Activated naive CD4-positive, alpha-beta T cell (primary cell): ENCODE measurements at regions not wholly inside any gene's neighbourhood (a gene's known extent, or its start where the extent isn't known, plus 50 kb on each side); places are given as distances from the start of the nearest gene placed in this dataset.
"Not testable (repeated sequence)": the region's sequence is repeated elsewhere in the genome, so short reads cannot be mapped to it uniquely, and the experiment has no call there.

ENCODE experiments used
- DNase-seq, 4 experiments: peaks; one replicate each; lab custom pipeline; 2025; lab: John Stamatoyannopoulos, UW

GRCh38 chr14:71165121-71166031 is 258.1 kb downstream of the PCNX1 start:
- no peak for DNase-seq

- DNase-seq = no peak
These were observed 259.1 kb downstream of the PCNX1 start for GRCh38 chr14:71166180-71166837.

DNA sequence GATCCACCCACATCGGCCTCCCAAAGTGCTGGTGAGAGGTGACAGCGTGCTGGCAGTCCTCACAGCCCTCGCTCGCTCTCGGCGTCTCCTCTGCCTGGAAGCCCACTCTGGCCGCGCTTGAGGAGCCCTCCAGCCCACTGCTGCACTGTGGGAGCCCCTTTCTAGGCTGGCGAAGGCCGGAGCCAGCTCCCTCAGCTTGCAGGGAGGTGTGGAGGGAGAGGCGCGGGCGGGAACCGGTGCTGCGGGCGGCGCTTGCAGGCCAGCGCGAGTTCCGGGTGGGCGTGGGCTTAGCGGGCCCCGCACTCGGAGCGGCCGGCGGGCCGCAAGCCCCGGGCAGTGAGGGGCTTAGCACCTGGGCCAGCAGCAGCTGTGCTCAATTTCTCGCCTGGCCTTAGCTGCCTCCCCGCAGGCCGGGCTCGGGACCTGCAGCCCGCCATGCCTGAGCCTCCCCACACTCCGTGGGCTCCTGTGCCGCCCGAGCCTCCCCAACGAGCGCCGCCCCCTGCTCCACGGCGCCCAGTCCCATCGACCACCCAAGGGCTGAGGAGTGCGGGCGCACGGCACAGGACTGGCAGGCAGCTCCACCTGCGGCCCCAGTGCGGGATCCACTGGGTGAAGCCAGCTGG is 260.2 kb downstream of the PCNX1 start:
- DNase-seq = not testable (repeated sequence)

DNA sequence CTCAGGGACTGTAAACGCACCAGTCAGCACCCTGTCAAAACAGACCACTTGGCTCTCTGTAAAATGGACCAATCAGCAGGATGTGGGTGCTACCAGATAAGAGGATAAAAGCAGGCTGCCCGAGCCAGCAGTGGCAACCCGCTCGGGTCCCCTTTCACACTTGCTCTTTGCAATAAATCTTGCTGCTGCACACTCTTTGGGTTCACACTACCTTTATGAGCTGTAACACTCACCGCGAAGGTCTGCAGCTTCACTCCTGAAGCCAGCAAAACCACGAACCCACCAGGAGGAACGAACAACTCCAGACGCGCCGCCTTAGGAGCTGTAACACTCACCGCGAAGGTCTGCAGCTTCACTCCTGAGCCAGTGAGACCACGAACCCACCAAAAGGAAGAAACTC is 260.9 kb downstream of the PCNX1 start:
- not testable (repeated sequence) for DNase-seq

GRCh38 chr14:71168564-71169427 is 261.5 kb downstream of the PCNX1 start:
- DNase-seq = no peak

DNA sequence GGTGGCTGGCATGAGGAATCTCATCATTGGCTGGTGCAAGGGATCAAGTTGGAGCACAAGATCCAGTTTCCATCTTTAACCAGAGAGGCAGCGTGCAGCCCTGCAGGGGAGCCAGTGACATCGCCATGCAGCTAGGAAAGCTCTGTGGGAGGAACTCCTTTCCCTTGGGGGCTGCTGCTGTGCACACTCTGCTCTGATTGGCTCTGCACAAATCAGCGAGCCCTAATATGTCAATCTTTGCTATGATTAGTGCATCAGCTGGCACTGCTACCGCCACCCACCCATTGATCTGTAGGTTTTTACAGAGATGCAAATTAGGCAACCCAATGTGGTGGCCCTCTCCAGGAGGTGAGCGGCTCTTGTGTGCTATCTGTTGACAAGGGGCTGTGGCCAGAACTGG is 262.6 kb downstream of the PCNX1 start:
- DNase-seq = no peak

GRCh38 chr14:71175491-71175890 is 268.2 kb downstream of the PCNX1 start:
- no peak for DNase-seq

GRCh38 chr14:71179066-71179465 is 271.8 kb downstream of the PCNX1 start:
- no peak for DNase-seq

DNA sequence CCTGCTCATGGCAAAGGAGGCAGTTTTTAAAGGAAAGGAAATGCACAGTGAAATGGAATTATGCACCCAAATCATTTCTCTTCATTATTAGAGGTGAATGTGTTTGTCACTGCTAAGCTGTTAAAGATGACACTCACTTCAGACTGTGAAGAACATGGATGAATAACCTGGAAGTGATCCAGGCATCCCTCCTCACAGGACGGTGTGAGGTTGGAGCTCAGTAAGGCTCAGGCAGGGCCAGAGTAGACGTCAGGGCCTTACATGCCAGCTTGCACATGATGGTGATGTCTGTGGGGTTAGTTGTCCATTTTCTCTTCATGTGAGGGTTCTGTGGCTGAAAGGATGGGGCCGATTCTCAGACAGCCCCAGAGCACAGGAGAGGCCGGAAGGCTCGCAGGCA is 273.1 kb downstream of the PCNX1 start:
- no peak for DNase-seq

GRCh38 chr14:71181215-71182003 is 274.1 kb downstream of the PCNX1 start:
- DNase-seq = no peak

DNA sequence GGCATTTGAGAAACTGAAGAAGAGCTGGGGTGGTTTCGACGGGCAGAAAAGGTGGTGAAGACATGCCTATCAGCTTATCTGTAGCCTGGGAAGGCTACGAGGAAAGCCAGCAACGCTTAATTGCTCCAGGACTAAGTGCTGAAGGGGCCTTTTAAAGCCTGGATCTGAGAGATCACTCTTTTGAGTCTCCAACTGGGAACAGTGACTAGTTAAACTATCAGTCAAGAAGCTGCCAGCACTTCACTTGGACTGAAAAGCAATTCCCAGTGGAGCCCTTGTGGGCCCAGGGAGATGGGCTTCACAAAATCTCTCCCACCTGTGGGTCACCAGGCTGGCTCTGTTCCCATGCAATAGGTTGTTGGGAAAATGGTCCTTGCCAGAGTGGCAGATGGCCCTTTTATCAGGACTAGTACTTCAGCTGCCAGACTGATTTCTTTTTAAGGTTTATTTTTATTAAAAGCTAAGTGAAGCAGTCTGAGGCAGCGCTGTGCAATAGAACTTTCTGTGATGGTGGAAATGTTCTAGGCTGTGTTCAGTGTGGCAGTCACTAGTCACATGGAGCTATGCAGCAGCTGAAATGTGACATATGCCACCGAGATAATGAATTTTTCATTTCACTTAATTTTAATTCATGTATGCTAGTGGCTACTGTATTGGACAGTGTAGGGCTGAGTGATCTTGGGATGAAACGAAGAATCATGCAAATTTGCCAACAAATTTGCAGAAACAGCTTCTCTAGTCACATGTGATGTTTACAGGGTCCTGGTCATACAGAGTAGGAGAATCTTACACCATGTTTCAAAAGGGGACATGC is 276.8 kb downstream of the PCNX1 start:
- no peak for DNase-seq

- DNase-seq = no peak
These were observed 278.4 kb downstream of the PCNX1 start for GRCh38 chr14:71185637-71186036.

GRCh38 chr14:71187633-71188356 is 280.5 kb downstream of the PCNX1 start:
- DNase-seq = no peak

DNA sequence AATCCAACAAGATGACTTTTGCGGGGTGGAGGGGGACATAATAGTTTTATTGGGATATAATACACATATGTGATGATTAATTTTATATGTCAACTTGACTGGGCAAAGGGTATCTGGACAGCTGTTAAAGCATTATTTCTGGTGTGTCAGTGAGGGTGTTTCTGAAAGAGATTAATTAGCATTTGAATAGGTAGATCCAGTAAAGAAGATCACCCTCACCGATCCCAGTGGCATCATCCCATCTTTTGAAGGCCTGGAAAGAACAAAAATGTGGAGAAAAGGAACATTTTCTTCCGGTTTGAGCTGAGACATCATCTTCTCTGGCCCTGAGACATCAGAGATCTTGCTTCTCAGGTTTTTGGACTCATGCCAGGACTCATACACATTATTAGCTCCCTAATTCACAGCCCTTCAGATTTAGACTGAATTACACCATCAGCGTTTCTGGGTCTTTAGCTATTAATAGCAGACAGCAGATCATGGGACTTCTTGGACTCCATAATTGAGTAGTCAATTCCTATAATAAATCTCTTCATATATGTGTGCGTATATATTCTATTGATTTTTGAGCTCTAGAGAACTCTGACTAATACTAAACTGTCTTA is 283.6 kb downstream of the PCNX1 start:
- no peak for DNase-seq

GRCh38 chr14:71193663-71194062 is 286.4 kb downstream of the PCNX1 start:
- DNase-seq = no peak

GRCh38 chr14:71194251-71194650 is 287.0 kb downstream of the PCNX1 start:
- DNase-seq = no peak

DNA sequence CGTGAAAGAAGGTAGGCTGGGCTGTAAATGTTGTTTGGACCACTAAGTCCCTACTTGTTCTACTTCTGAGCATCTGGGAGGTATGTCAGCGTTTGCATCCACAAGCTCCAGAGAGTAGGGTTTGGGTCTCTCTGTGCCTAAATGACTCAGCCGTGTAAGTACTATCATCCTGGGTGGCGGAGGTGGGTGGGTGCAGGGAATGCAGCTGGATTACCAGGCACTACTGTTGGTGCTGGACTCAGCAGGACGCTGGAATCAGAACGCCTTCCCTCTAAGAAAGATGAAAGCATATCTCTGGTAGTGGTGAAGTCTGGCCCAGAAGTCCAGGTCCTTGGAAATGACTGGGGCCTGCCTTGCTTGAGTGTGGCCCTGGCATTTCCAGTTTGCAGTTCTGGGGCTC is 289.7 kb downstream of the PCNX1 start:
- DNase-seq = no peak

DNA sequence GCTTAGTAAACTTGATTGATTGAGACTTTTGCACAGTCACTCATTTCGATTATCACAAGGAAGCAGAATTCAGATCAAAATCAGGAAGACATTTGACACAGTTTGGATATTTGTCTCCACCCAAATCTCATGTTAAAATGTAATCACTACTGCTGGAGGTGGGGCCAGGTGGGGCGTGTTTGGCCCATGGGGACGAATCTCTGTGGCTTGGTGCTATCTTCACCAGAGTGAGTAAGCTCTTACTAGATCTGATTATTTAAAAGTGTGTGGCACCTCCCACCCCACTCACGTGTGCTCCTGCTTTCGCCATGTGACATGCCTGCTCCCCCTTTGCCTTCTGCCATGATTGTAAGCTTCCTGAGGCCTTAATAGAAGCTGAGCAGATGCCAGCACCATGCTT is 291.4 kb downstream of the PCNX1 start:
- no peak for DNase-seq

GRCh38 chr14:71201840-71202239 is 294.6 kb downstream of the PCNX1 start:
- DNase-seq = no peak
